Hypothalamus (tissue), 51 donors: ENCODE measurements at regions not wholly inside any gene's neighbourhood (a gene's known extent, or its start where the extent isn't known, plus 50 kb on each side); places are given as distances from the start of the nearest gene placed in this dataset.

Experiments
- DNase-seq, 51 donors: peaks; one replicate each; lab custom pipeline; 2025; lab: John Stamatoyannopoulos, UW

DNA sequence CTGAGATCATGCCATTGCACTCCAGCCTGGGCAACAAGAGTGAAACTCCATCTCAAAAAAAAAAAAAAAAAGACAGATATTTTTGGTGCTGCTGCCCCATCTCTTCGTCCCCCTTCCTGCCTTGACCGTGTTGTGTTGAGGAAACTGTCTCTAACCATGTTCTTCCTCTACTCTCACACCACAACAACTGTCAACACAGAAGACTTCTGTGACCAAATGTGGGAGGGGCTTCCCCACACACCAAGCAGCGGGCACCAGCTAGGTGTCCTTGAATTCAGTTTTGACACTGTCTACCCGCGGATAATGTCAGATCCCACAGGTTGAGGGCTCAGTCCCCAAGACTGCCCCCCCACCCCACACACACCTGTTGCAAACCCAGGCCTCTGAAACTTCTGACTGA lies 104.7 kb upstream of the BCOR start:
- no peak for DNase-seq

DNA sequence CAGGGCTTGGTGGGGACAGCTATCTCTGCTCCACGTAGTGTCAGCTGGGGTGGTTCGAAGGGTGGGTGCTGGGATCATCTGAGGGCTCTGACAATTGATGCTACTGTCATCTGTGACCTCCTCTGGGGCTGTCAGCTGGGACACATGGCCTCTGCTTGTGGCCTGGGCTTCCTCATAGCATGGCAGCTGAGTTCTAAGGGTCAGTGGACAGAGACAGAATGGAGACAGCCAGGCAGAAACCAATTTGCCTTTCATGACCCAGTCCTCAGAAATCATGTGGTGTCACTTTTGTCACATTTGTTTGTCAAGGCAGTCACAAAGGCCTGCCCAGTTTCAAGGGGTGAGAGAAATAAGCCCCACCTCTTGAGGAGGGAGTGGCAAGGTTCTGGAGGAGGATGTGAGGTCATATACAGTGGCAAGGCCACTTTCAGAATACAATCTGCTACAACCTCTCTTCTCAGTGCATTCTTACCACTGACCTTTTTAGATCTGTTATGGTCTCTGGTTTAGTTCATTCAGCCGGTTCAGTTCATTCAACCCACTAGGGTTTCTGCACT lies 103.6 kb upstream of the BCOR start:
- DNase-seq: no peak

DNA sequence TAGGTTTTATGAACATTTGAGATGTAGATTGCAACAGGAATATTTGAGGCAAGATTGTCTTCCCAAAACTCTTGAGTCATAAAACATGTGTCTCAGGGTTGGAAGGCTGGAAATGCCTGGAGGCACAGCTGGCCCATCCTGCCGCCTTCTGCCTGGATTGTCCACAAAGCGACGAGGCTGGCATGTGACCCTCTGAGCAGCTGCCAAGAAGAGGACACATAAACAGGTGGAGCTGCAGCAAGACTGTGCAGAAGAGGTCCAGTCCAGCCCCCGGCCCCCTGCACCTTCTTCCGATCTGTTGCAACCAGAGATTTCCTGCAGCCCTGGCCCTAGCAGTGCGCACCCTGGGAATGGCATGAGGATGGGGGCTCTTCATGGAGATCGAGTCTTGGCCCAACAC lies 101.9 kb upstream of the BCOR start:
- DNase-seq: no peak

DNA sequence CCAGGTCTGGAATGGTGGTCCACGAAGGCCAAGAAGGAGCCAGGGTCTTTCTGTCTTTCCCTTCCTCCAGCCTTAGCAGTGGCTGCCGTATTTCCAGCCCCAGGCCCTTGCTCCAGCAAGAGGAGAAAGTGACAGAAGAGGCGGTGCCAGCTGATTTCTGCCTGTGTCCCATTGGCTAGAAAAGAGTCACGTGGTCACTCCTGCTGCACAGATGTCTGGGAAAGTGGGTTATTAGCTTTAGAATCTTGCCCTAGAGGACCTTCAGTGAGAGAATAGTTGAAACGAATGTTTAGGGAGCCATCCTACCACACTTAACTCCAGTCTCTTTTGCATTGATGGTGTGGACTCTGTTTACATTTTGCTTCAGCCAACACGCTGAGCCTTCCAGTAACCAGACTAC lies 99.3 kb upstream of the BCOR start:
- DNase-seq: no peak

DNA sequence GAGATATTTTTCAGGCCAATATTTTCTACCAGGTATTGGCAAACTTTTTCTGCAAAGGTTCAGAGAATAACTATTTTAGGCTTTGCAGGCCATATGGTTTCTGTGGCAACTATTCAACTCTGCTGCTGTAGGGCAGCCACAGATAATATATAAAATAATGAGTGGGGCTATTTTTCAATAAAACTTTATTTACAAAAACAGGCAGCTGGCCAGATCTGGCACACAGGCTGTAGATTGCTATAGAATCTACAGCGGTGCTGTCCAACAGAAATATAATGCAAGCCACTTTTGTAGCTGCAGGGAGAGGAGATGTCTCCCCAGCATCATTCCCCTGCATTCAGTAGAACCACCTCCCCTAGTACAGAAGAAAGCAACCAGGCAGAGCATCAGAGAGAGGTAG lies 97.6 kb upstream of the BCOR start:
- no peak for DNase-seq

DNA sequence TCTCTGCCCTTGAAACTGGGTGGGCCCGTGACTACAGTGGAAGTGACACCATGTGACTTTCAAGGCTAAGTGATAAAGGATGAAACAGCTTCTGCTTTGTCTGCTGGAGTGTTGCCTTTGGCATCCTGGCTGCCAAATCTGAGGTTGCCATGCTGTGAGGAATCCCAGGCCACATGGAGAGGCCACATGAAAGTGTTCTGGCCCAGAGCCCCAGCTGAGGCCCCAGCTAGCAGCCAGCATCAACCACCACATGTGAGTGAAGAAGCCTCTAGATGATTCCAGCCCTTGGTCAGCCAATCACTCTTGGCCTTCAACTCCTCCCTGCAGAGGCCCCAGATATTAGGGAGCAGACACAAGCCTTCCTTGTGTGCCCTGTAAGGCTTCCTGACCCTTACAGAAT lies 94.4 kb upstream of the BCOR start:
- DNase-seq: no peak

DNA sequence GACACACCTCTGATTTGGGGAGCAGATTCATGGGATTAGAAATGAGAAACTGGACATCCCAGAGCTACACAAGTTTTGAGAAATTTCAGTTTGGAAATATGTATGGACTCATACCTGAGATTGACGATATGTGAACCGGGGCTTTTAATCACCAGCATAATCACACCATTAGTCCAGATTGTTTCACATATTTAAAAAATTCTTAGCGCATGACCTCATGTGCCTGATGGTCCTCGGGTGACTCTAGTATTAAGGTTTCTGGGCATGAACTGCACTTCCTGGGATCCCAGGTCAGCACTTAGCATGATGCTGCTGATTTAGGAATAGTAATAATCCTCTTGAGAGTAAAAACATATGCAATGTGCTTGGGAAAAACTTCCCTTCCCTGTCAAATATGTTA lies 91.9 kb upstream of the BCOR start:
- DNase-seq: no peak

DNA sequence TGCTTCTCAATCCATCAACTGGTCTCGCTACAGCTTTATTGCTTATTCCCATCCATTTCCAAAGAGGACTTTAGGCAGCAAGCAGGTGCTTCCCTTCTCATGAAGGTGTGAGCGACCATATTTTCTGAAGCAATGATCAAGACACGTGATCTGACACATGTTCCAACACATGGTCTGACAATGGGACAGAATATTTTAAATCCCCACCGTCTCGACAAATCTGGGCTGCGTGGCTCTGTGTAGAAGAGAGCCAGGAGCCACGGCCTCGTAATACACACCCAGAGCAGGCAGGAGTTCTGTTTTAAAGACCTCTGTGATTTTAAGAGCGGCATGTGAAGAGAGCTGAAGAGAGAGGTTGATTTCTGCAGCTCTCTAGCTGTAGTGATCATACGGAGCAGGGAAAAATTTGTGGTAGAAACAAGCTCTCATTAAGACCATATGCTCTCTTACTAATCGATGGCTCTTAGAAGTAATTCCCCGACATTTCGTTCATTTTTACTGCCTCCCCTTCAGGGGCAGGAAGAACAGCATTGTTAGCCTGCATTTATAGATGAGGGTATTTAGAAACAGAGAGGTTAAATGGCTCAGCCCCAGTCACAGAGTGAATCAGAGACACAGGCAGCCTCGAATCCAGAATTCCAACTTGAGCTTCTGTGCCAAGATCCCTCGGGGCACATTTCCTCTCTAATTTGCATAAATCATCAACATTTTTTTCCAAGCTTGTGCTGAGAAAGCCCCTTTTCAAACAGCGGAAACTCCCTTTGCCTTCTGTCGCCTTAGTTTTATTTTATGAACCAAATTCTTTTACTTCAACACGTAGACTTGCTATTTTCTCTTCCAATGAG lies 91.0 kb upstream of the BCOR start:
- no peak for DNase-seq

DNA sequence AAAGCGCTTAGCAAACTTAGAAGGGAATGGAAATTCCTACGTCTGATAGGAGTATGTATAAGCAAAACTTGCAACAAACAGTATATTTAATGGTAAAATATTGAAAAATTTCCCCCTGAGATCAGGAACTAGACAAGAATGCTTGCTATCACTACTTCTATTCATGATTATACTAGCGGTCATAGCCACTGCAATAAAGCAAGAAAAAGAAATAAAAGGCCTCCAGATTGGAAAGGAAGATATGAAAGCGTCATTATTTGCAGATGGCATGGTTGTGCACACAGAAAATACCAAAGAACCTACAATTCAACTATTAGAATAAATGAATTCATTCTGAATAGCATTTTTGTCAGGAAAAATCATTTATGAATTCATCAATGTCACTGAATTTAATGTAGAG lies 87.2 kb upstream of the BCOR start:
- DNase-seq: no peak

DNA sequence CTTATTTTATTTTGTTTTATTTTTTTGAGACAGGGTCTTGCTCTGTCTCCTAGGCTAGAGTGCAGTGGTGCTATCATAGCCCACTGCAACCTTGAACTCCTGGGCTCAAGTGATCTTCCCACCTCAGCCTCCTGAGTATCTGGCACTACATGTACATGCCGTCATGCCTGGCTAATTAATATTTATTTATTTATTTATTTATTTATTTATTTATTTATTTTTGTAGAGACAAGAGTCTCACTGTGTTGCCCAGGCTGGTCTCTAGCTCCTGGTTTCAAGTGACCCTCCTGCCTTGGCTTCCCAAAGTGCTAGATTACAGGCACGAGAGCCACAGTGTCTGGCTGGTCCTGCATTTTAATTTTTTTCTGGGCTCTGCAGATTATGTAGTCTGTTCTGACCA lies 84.9 kb upstream of the BCOR start:
- DNase-seq: no peak

DNA sequence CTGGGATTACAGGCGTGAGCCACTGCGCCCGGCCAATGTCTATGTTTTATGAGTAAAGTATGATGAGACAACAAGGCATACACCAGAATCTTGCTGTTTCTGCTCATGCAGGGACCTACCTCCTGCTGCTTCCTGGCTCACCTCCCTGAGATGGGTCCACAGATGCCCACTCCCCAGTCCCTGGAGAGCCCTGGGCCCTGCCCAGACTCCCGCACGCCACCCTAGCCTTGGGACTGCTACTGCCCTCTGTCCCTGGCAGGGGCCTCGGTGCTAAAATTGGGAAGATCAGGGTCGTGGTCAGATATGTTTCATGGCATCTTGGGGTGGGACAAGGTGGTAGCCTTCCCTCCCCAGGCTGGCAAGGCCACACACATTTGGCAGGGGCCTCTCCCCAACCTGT lies 84.3 kb upstream of the BCOR start:
- DNase-seq: no peak

DNA sequence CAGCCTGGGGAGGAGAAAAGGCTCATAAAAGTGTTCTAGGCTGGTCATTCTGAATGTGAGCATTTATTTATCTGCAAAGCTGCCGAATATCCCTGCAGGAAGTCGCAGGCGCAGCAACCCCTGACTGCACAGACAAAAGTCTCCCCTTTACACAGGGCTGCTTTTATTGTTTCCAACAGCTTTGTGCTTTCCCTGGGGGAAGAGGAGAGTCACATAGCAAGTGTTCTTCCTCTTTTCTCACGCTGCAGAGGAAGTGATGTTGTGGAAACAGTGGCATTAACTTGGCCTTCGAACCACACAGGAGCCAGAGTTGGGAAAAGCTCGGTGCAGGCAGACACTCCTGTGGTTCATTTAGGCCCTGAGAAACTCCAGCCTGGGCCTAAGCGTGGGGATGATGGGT lies 81.5 kb upstream of the BCOR start:
- no peak for DNase-seq

DNA sequence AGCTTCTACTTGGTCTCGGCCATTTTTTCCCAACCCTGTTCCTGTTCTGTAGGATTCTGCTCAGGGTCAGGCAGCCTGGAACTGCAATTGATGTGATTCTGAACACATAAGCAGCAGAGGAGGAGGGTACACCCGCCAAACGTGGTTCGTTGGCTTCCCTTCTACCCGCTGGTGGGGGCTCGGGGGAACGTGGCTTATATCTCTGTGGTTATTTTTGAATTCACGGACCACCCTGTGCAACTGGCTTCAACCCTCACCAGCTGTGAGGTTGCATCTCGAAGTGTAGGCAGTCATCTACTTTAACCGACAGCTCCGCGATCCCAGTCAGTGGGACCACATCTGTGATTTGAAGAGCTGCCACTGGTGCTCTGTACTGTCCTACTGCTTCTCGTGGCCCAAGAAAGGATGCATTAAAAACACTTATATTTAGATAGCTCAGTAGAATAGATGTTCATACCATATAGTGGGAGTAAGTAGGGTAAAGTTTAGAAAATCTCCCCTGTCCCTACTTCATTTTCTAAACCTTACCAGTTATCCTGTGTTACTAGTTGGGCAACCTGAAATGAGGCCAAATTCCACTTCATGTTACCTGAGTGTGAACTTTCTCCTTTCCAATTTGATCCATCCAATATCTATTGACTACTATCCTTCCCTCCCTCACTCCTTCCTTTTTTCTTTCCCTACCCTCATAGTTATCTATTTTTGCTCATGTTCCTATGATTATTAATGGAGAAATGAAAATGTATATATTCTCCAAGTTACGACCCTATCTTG lies 80.4 kb upstream of the BCOR start:
- DNase-seq: no peak

DNA sequence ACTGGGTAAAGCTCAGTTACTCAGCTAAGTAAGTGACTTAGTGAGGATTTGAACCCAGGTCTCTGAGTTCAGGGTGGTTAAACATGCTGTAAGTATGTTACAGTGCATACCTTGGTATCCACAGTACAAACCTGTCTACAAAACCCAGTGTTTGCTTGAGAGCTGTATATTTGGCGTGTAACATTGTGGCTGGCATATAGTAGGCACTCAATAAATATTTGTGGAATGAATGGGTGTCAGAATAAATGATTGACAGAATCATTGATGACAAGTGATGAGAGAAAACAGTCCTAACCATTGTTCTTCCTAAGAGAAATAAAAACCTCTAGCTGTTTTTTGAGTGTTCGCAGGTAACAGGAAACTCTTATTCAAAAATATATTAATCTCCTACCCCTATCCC lies 79.7 kb upstream of the BCOR start:
- DNase-seq: no peak

DNA sequence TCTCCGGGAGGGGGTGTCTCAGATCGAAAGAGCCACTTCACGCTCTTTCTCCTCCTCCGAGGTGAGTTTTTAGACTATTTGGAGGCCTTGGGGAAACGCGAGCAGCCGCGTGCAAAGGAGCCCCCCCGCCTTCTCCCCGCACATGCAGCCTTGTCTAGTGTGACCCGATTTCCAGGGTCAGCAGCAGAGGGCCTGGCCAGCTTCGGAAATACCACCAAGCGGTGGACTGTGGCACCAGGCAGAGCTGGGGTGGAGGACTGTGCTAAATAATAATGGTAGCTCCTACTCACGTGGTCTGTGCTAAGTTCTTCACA lies 79.3 kb upstream of the BCOR start:
- peak in 6 of 51 donors; percentile 3 to 56 (median 22) for DNase-seq

DNA sequence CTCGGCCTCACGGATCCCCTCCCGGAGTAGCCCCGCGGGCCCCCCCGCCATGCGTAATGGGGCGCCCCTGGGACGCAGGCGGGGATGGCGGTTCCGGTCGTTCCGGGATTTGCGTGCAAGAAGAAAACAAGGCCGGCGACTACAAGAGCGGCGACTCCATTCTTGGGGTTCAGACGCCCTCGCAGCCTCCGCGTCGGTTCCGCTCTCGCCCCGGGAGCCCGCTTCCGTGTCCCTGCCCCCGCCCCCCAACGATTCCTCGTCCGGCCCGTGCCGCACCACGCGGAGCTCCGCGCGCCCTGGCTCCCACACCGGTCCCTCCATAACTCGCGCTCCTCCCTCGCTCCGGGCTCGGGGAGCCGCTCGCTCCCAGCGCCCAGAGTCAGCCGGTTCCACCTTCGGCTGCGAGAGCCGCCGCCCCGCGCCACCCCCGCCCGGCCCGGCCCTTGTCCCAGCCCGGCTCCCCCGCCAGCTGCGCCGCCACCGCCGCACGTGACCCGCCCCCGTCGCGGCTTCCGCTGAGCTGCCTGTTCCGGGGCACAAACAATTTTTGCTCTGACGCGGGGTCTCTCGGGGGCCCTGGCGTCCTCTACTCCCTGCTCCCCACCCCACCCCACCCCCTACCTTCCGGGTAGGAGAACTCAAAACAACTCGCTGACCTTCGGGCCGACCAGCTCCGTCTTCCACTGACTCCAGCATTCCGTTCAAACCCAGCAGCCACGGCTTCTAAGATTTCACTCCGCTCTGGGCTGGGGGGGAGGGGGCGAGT lies 78.8 kb upstream of the BCOR start:
- DNase-seq: peak in 44 of 51 donors; percentile 3 to 74 (median 39)

DNA sequence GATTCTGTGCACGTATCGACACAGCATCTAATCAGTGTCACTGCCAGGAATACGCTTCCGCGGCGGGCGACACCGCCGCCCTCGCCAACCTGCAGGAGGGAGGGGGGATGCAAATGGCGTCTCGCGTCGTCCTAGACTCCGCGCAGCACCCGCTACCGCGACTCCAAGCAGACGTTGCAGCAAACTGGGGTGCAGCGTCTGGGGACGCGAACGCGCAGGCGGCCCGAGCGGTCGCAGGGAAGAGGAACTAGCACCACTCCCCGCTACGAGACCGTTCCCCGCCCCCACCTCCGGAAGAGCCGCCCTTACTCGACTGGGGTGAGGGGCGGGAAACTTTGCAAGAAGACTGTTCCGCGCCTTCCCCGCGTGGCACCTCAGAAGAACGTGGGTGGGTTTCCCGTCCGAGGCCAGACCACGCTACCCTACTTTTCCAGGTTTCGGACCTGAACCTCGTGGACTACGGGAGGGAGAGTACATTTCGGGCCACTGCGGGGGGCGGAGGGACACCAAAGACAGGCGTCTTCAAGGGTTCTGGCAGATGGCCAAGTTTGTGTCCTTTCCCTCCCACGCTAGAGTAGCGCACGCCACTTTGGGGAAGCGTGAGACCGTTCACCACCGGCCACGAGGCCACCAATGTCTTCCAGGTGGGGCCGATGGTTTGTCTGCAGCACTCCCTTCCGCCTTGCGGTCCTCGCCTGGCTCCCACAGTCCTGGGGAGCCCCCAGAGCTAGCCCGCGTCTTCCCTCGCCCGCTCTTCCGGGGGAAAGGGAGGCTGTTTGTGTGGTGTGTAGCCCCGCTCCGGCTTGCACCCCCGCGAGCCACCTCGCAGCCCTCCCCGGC lies 78.0 kb upstream of the BCOR start:
- DNase-seq: peak in 37 of 51 donors; percentile 1 to 75 (median 29)

DNA sequence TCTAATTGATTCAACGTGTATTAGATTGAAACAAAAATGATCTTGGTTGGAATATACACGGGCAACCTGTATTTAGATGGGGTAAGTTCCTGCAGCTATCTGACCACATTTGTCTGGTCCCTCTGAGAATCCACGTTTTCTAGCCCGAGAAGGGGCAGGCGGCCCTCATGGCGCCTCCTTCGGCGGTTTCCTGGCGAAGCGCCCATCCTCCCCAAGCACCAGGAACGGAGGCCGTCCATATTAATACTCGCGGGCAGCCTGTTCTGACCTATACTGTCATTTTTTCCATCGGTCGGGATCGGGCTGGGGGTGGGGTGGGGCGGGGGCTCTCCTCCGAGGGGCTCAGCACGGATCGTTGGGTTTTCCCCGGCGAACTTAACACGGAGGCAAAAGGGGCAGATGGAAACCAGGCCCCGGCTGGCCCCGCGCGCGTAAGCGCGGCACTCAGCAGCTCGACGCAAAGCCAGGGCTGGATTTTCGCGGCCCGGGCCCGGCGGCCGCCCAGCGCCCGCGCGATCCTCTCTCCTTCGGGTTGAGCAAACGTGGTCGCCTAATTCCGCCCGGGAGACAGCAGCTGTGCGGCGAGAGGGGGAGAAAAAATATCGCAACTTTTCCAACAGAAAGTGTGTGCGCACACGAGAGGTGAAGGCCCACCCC lies 77.2 kb upstream of the BCOR start:
- DNase-seq: peak in 13 of 51 donors; percentile 0 to 53 (median 21)

DNA sequence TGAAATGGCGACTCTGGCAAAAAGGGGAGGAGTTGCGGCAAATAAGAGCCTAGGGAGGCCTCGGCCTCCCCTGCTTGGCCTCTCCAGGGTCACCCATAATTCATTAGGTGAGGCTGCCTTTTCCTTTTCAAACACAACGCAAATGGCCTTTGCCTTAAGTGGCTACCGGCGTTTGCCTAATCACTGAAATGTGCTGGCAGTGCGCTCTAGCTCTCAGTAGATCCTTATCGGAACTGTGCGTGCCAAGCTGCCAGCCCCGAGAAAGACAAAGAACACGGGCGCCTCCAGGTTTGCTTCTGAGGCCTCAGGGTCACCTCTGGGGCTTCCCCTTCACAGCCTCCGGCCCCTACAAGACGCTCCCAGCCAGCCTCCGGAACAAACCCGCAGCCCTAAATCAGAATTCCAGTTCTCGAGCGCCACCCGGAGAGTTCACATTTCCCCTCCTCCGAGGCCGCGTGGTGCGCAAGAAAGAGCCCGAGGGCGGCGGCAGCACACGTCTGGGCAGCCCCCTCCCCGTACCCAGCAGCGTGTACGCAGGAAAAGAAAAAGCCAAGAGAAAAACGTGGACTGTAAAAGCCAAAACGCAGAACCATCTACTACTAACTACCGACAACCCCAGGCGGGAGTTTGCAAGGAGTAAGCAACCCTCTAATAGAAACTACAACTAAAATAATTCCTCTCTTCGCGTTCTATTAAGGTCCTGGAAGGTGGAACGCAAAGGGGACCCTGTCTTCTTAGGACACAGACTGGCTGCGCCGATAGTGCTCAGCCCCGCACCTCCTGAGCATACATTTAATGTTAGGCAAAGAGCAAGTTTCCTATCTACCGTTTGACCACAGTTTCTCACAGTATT lies 76.5 kb upstream of the BCOR start:
- DNase-seq: peak in 4 of 51 donors; percentile 3 to 41 (median 8)
